H1 (cell line): ENCODE measurements at regions not wholly inside any gene's neighbourhood (a gene's known extent, or its start where the extent isn't known, plus 50 kb on each side); places are given as distances from the start of the nearest gene placed in this dataset.

Source experiments
- CTCF ChIA-PET: fragments of 300-600 bp; sonication (Branson Sonifier 250); formaldehyde crosslinking; loops from one replicate; lab custom pipeline; 2021; ENCODE audit not compliant: partially characterized antibody; lab: Charles Lee
- POLR2A ChIA-PET: fragments of 300-600 bp; sonication (Branson Sonifier 250); formaldehyde crosslinking; loops from one replicate; lab custom pipeline; 2021; ENCODE audit warnings: inconsistent platforms; ENCODE audit not compliant: partially characterized antibody; lab: Charles Lee
- DNase-seq, 2 experiments: peaks; one replicate each; pipeline versions ENCODE4 v3.0.0 to v3.0.0-alpha.2; 2010 to 2022; ENCODE audit warnings: low spot score in 2 of 2, low read depth in 1 of 2, mixed read lengths in 1 of 2
- FAIRE-seq: peaks from 2 replicates; lab custom pipeline; 2011; peaks lifted over from hg19 to GRCh38; lab: Jason Lieb, UNC
- H2AFZ ChIP-seq: 2 replicates; pipeline ENCODE4 v1.8.1; 2012; ENCODE audit warnings: low read length, inconsistent platforms
- H2AK5ac ChIP-seq: 2 replicates; pipeline ENCODE4 v1.6.1; 2013; ENCODE audit warnings: low read depth, low read length
- H2BK120ac ChIP-seq: replicated peaks from 2 replicates; pipeline ENCODE3; 2013; ENCODE audit warnings: low read depth, low read length, inconsistent platforms
- H2BK12ac ChIP-seq: 2 replicates; pipeline ENCODE4 v1.6.1; 2013; ENCODE audit warnings: low read depth, low read length
- H2BK15ac ChIP-seq: 2 replicates; pipeline ENCODE4 v1.6.1; 2013; ENCODE audit warnings: low read length
- H2BK20ac ChIP-seq: 2 replicates; pipeline ENCODE4 v1.6.1; 2013; ENCODE audit warnings: low read length
- H2BK5ac ChIP-seq: 2 replicates; pipeline ENCODE4 v1.6.1; 2013; ENCODE audit warnings: low read depth, low read length
- H3K14ac ChIP-seq: 2 replicates; pipeline ENCODE4 v1.6.1; 2013; ENCODE audit warnings: inconsistent platforms; ENCODE audit not compliant: insufficient read length
- H3K18ac ChIP-seq: 2 replicates; pipeline ENCODE4 v1.6.1; 2013; ENCODE audit warnings: low read length; ENCODE audit errors: extremely low read depth
- H3K23ac ChIP-seq: 2 replicates; pipeline ENCODE4 v1.6.1; 2013; ENCODE audit warnings: inconsistent platforms; ENCODE audit not compliant: insufficient read length
- H3K23me2 ChIP-seq: 2 replicates; pipeline ENCODE4 v1.6.1; 2013; ENCODE audit warnings: low read depth, low read length
- H3K27ac ChIP-seq: 2 replicates; pipeline ENCODE4 v1.6.1; 2011; ENCODE audit warnings: low read depth, low read length, inconsistent platforms
- H3K27me3 ChIP-seq, 4 experiments: replicated peaks in 1 of 4; 1 replicate in 1 of 4; 2 replicates in 3 of 4; pipeline versions ENCODE4 v1.6.1 to v1.8.1; 2011 to 2013; ENCODE audit warnings: low read length in 3 of 4, mild to moderate bottlenecking in 3 of 4, inconsistent platforms in 2 of 4, mixed read lengths in 2 of 4, moderate library complexity in 1 of 4; ENCODE audit not compliant: control insufficient read depth in 3 of 4, insufficient read depth in 3 of 4; ENCODE audit errors: extremely low read depth in 1 of 4
- H3K36me3 ChIP-seq, 4 experiments: 2 replicates each; pipeline versions ENCODE4 v1.6.1 to v1.8.1; 2011 to 2013; ENCODE audit warnings: mild to moderate bottlenecking in 4 of 4, low read length in 3 of 4, moderate library complexity in 2 of 4, control low read depth in 1 of 4, inconsistent platforms in 1 of 4; ENCODE audit not compliant: insufficient read depth in 4 of 4, control insufficient read depth in 2 of 4
- H3K4ac ChIP-seq: replicated peaks from 2 replicates; pipeline ENCODE3; 2013; ENCODE audit warnings: low read length, low read depth, mixed read lengths, inconsistent platforms; ENCODE audit not compliant: insufficient read length
- H3K4me1 ChIP-seq, 4 experiments: replicated peaks in 1 of 4; 1 replicate in 1 of 4; 2 replicates in 3 of 4; pipeline versions ENCODE4 v1.6.1 to v1.8.1; 2011 to 2013; ENCODE audit warnings: low read length in 3 of 4, inconsistent platforms in 2 of 4, mixed read lengths in 1 of 4; ENCODE audit not compliant: insufficient read depth in 4 of 4, control insufficient read depth in 3 of 4
- H3K4me2 ChIP-seq, 2 experiments: 2 replicates each; pipeline versions ENCODE4 v1.6.1 to v1.8.1; 2011 to 2013; ENCODE audit warnings: low read depth in 2 of 2, low read length in 2 of 2, control low read depth in 1 of 2, inconsistent platforms in 1 of 2, mild to moderate bottlenecking in 1 of 2; ENCODE audit not compliant: insufficient read depth in 1 of 2
- H3K4me3 ChIP-seq, 4 experiments: fragments of 200-600, 300-600 bp in 1 of 4; sonication (generic), shearing (Covaris generic), sonication (Bioruptor Twin) in 1 of 4; 2 replicates each; pipeline versions ENCODE4 v1.5.1 to v1.8.1; 2011 to 2016; ENCODE audit warnings: low read length in 4 of 4, low read depth in 3 of 4, control low read depth in 2 of 4, inconsistent platforms in 2 of 4, mild to moderate bottlenecking in 2 of 4, mixed read lengths in 1 of 4, moderate library complexity in 1 of 4; ENCODE audit not compliant: insufficient read depth in 2 of 4; ENCODE audit errors: extremely low read depth in 1 of 4
- H3K56ac ChIP-seq: replicated peaks from 2 replicates; pipeline ENCODE3; 2013; ENCODE audit warnings: low read depth, mild to moderate bottlenecking, mixed read lengths, low read length, inconsistent platforms; ENCODE audit not compliant: insufficient read length
- H3K79me1 ChIP-seq: 2 replicates; pipeline ENCODE4 v1.6.1; 2013; ENCODE audit warnings: low read depth, low read length, control low read depth
- H3K79me2 ChIP-seq, 2 experiments: 2 replicates each; pipeline versions ENCODE4 v1.6.1 to v1.8.1; 2012 to 2013; ENCODE audit warnings: low read length in 2 of 2, mild to moderate bottlenecking in 2 of 2, inconsistent platforms in 1 of 2; ENCODE audit not compliant: insufficient read depth in 2 of 2, control insufficient read depth in 1 of 2
- H3K9ac ChIP-seq, 4 experiments: replicated peaks in 1 of 4; 1 replicate in 1 of 4; 2 replicates in 3 of 4; pipeline versions ENCODE4 v1.6.1 to v1.8.1; 2011 to 2013; ENCODE audit warnings: low read depth in 3 of 4, low read length in 3 of 4, control low read depth in 2 of 4, mild to moderate bottlenecking in 2 of 4, moderate library complexity in 2 of 4, inconsistent platforms in 1 of 4; ENCODE audit errors: extremely low read depth in 1 of 4
- H3K9me3 ChIP-seq, 2 experiments: 2 replicates each; pipeline versions ENCODE4 v1.6.1 to v1.8.1; 2012 to 2013; ENCODE audit warnings: mild to moderate bottlenecking in 2 of 2, moderate library complexity in 2 of 2, control low read depth in 1 of 2, inconsistent platforms in 1 of 2, low read depth in 1 of 2, low read length in 1 of 2, mixed read lengths in 1 of 2; ENCODE audit not compliant: insufficient read depth in 2 of 2
- H4K20me1 ChIP-seq, 2 experiments: replicated peaks in 1 of 2; 2 replicates each; pipeline versions ENCODE3 to v1.8.1; 2011 to 2013; ENCODE audit warnings: inconsistent platforms in 2 of 2, low read length in 2 of 2, mild to moderate bottlenecking in 1 of 2; ENCODE audit not compliant: insufficient read depth in 2 of 2, control insufficient read depth in 1 of 2
- H4K5ac ChIP-seq: 2 replicates; pipeline ENCODE4 v1.6.1; 2013; ENCODE audit warnings: low read length, low read depth, mixed read lengths, inconsistent platforms; ENCODE audit not compliant: insufficient read length
- H4K8ac ChIP-seq: 2 replicates; pipeline ENCODE4 v1.8.0; 2013; ENCODE audit warnings: mild to moderate bottlenecking, moderate library complexity, low read length, inconsistent platforms; ENCODE audit not compliant: insufficient read depth; ENCODE audit errors: extremely low read depth
- H4K91ac ChIP-seq: replicated peaks from 2 replicates; pipeline ENCODE3; 2013; ENCODE audit warnings: low read length, mixed read lengths, inconsistent platforms; ENCODE audit not compliant: insufficient read length
- BCL11A ChIP-seq, 2 experiments: IDR thresholded peaks; one replicate each; pipeline ENCODE4 v1.6.1; 2011; ENCODE audit warnings: low read depth in 2 of 2, low read length in 2 of 2, mild to moderate bottlenecking in 2 of 2
- CBX8 ChIP-seq: fragments of 300-800, 300-1000 bp; sonication (generic); IDR thresholded peaks from 2 replicates; pipeline ENCODE4 v1.7.1; 2016; ENCODE audit warnings: low read depth, low read length, borderline replicate concordance
- CEBPB ChIP-seq: IDR thresholded peaks from 2 replicates; pipeline ENCODE4 v1.6.1; 2012; ENCODE audit warnings: low read depth, low read length
- CREB1 ChIP-seq: IDR thresholded peaks from 2 replicates; pipeline ENCODE4 v1.6.1; 2012; ENCODE audit warnings: inconsistent platforms
- EGR1 ChIP-seq: IDR thresholded peaks from 2 replicates; pipeline ENCODE4 v1.6.1; 2011; ENCODE audit warnings: low read depth, low read length, borderline replicate concordance
- GABPA ChIP-seq: IDR thresholded peaks from 2 replicates; pipeline ENCODE4 v1.6.1; 2011; ENCODE audit warnings: mild to moderate bottlenecking, low read length, moderate library complexity, borderline replicate concordance; ENCODE audit not compliant: insufficient read depth
- GTF2F1 ChIP-seq: IDR thresholded peaks from 2 replicates; pipeline ENCODE4 v1.6.1; 2012; ENCODE audit warnings: low read depth, low read length, improper control_type of control experiment, borderline replicate concordance
- JUN ChIP-seq: IDR thresholded peaks from 2 replicates; pipeline ENCODE4 v1.6.1; 2011; ENCODE audit warnings: low read depth, mild to moderate bottlenecking, improper control_type of control experiment, low read length
- MAFK ChIP-seq: IDR thresholded peaks from 2 replicates; pipeline ENCODE4 v1.6.1; 2012; ENCODE audit warnings: low read depth, mild to moderate bottlenecking, improper control_type of control experiment, low read length
- RBBP5 ChIP-seq: IDR thresholded peaks from 2 replicates; pipeline ENCODE4 v1.7.1; 2012; ENCODE audit warnings: low read depth, mild to moderate bottlenecking, inconsistent platforms, low read length, moderate library complexity, borderline replicate concordance
- RNF2 ChIP-seq: fragments of 200-900, 300-1000 bp; sonication (generic); IDR thresholded peaks from 2 replicates; pipeline ENCODE4 v1.7.1; 2016; ENCODE audit warnings: borderline replicate concordance, low read depth, mild to moderate bottlenecking, antibody characterized with exemption, low read length; ENCODE audit not compliant: poor library complexity, severe bottlenecking; ENCODE audit errors: missing control alignments
- SAP30 ChIP-seq: fragments of 300-600 bp; sonication (generic); IDR thresholded peaks from 2 replicates; pipeline ENCODE4 v1.7.1; 2012; ENCODE audit warnings: low read length, moderate library complexity, mild to moderate bottlenecking, inconsistent platforms; ENCODE audit not compliant: insufficient read depth, insufficient replicate concordance
- TAF1 ChIP-seq: IDR thresholded peaks from 2 replicates; pipeline ENCODE4 v1.6.1; 2011; ENCODE audit warnings: mild to moderate bottlenecking, low read depth, low read length
- TBP ChIP-seq: IDR thresholded peaks from 2 replicates; pipeline ENCODE4 v1.6.1; 2011; ENCODE audit warnings: low read depth, low read length, improper control_type of control experiment
- WGBS, 2 experiments: shearing (Covaris generic) in 1 of 2; methylation state at CpG; one replicate each; pipeline versions ENCODE4 v1.1.6 to v1.1.7; 2013 to 2015; ENCODE audit warnings: low lambda C conversion rate in 2 of 2, mixed read lengths in 2 of 2, inconsistent platforms in 1 of 2, low coverage in 1 of 2, missing lambda C conversion rate in 1 of 2; ENCODE audit not compliant: insufficient replicate concordance in 2 of 2, insufficient coverage in 1 of 2, insufficient read length in 1 of 2; ENCODE audit errors: extremely low coverage in 1 of 2, missing lambda C conversion rate in 1 of 2; 5-methylcytosine and 5-hydroxymethylcytosine counted together

GRCh38 chr3:55315396-55315795, 171.7 kb downstream of the WNT5A start:
- no peak for FAIRE-seq
- ChIA-PET POLR2A (no interaction called here), CTCF (interaction anchor here (0.6 to 1.1 kb wide), 2 partner anchors 23 to 1656 kb away, joined by 3 read pairs; no protein-coding TSS in a partner anchor)
- Histone ChIP-seq H3K9me3 (no peaks in the 10 kb centered on the region), H2BK120ac (no peak overlapping the region), H2BK12ac (no peak overlapping the region), H3K79me2 (no peaks in the 10 kb centered on the region), H4K91ac (no peak overlapping the region), H2BK20ac (no peak overlapping the region), H3K79me1 (no peaks in the 10 kb centered on the region), H3K27ac (no peak overlapping the region), H3K4ac (no peak overlapping the region), H2AK5ac (no peak overlapping the region), H4K8ac (no peak overlapping the region), H2BK15ac (no peak overlapping the region), H3K4me2 (no peak overlapping the region), H3K23ac (no peak overlapping the region), H3K9ac (no peak overlapping the region), H4K5ac (no peak overlapping the region), H3K18ac (no peak overlapping the region), H3K14ac (no peak overlapping the region), H2AFZ (no peak overlapping the region), H3K4me3 (no peak overlapping the region), H2BK5ac (no peak overlapping the region), H3K23me2 (no peaks in the 10 kb centered on the region), H4K20me1 (no peaks in the 10 kb centered on the region), H3K56ac (no peak overlapping the region), H3K36me3 (no peaks in the 10 kb centered on the region), H3K27me3 (peaks cover 0 to 1% (median 0%) of the 10 kb centered on the region in 4 experiments; a peak in 1 of 7 replicates), H3K4me1 (no peaks in the 10 kb centered on the region)
- DNase-seq, result no peak
- 67% methylated on average over 3 of the region's 3 CpGs; no CpG with 5 or more reads in 1 of the 2 experiments for WGBS, 2 experiments
- no peak for TF ChIP-seq JUN
- no peak for TF ChIP-seq RNF2
- TF ChIP-seq CBX8, result no peak
- no peak for TF ChIP-seq GTF2F1
- TF ChIP-seq EGR1, result no peak
- TF ChIP-seq CEBPB, result no peak
- TF ChIP-seq RBBP5, result no peak
- no peak for TF ChIP-seq TAF1
- TF ChIP-seq MAFK, result no peak
- no peak for TF ChIP-seq CREB1
- no peak for TF ChIP-seq BCL11A (IDR thresholded peaks at IDR 0.05; ENCODE audit: low read depth in 2 of 2, low read length in 2 of 2)
- no peak for TF ChIP-seq GABPA
- TF ChIP-seq TBP, result no peak
- TF ChIP-seq SAP30, result no peak
